Spleen (tissue), 7 donors: ENCODE measurements at regions not wholly inside any gene's neighbourhood (a gene's known extent, or its start where the extent isn't known, plus 50 kb on each side); places are given as distances from the start of the nearest gene placed in this dataset.

ENCODE experiments used
- POLR2A ChIP-seq, 3 donors: fragments of 450-650 bp; IDR thresholded peaks; one replicate each; pipeline ENCODE4 v1.5.1; 2017; ENCODE audit warnings: antibody characterized with exemption in 3 of 3, mild to moderate bottlenecking in 1 of 3
- POLR2AphosphoS5 ChIP-seq, 3 donors: sonication (generic); formaldehyde crosslinking; IDR thresholded peaks; one replicate each; pipeline ENCODE4 v1.5.1; 2017; ENCODE audit warnings: antibody characterized with exemption in 3 of 3
- TF ChIP-seq, protein P1 (sequence below), 11 experiments: fragments of 200-600 bp in 7 of 11; fragments of 450-650 bp in 4 of 11; sonication (generic) in 4 of 11; IDR thresholded peaks in 8 of 11; conservative IDR thresholded peaks in 3 of 11; 1 replicate in 7 of 11; 2 replicates in 4 of 11; pipeline versions ENCODE4 v1.4.0 to v1.8.0; 2016 to 2021; ENCODE audit warnings: antibody characterized with exemption in 11 of 11, inconsistent platforms in 4 of 11, mild to moderate bottlenecking in 1 of 11
- donor health status: DM: no; HTN: no; CAD: no; lungs with moderate emphysema.
- donor health status: DM: no; HTN: no; CAD: no.
- donor health status: DM: no; HTN: no; CAD: no.

DNA sequence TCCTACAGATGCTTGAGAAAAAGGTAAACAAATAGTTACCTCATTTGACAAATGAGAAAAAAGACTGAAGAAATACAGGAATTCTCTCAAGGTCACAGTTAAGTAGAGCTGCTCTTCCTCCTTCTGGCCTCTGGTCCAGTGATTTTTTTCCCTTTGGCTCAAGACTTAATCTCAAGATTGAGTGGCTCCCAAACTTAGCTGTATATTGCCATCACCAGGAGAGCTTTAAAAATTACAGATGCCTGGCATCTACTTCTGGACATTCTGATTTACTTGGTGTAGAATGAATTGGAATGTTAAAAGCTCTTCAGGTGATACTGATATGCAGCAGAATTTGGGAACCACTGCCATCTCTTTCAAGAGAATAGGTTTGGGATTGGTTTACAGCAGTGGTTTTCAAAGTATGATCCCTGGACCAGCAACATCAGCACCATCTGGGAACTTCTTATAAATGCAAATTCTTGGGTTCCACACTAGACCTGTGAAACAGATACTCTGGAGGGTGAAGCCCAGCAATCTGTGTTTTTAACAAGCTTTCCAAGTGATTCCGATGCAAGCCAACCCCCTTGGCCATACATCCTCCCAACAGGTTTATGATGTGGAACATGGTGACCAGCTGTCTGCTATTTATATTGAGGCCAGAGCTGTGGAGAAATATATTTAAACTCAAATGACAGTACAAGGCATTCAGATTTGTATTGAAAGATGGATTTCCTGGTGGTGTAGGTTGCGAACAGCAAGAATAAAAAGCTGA lies 333.0 kb upstream of the RARB start:
- TF ChIP-seq POLR2A (IDR thresholded peaks at IDR 0.05) (no peak), POLR2AphosphoS5 (IDR thresholded peaks at IDR 0.05) (no peak)
- TF ChIP-seq, protein P1, sequence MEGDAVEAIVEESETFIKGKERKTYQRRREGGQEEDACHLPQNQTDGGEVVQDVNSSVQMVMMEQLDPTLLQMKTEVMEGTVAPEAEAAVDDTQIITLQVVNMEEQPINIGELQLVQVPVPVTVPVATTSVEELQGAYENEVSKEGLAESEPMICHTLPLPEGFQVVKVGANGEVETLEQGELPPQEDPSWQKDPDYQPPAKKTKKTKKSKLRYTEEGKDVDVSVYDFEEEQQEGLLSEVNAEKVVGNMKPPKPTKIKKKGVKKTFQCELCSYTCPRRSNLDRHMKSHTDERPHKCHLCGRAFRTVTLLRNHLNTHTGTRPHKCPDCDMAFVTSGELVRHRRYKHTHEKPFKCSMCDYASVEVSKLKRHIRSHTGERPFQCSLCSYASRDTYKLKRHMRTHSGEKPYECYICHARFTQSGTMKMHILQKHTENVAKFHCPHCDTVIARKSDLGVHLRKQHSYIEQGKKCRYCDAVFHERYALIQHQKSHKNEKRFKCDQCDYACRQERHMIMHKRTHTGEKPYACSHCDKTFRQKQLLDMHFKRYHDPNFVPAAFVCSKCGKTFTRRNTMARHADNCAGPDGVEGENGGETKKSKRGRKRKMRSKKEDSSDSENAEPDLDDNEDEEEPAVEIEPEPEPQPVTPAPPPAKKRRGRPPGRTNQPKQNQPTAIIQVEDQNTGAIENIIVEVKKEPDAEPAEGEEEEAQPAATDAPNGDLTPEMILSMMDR (IDR thresholded peaks at IDR 0.05 in 8 of 11, conservative IDR thresholded peaks at IDR 0.05 in 3 of 11) = no peak
